Activated CD8-positive, alpha-beta T cell treated with anti-CD3 and anti-CD28 coated beads for 36 hours (primary cell): ENCODE measurements at regions not wholly inside any gene's neighbourhood (a gene's known extent, or its start where the extent isn't known, plus 50 kb on each side); places are given as distances from the start of the nearest gene placed in this dataset.

Source experiments
- ATAC-seq: fragments of 200-7000 bp; cut with Tn5 transposase; one replicate; pipeline ENCODE4 v1.10.0; 2021; ENCODE audit warnings: mild to moderate bottlenecking, moderate library complexity
- CTCF ChIA-PET: fragments of 350-600 bp; sonication (Branson Sonifier 250); formaldehyde crosslinking; loops from one replicate; lab custom pipeline; 2021; ENCODE audit warnings: antibody characterized with exemption; lab: Charles Lee
- POLR2A ChIA-PET: fragments of 350-600 bp; sonication (Branson Sonifier 250); formaldehyde crosslinking; loops from one replicate; lab custom pipeline; 2021; ENCODE audit warnings: antibody characterized with exemption; lab: Charles Lee
- DNase-seq: peaks from one replicate; pipeline ENCODE4 v3.0.0-alpha.2; 2020
- H3K27ac Mint-ChIP-seq: one replicate; pipeline ENCODE4 v1.8.0; 2021; ENCODE audit warnings: mild to moderate bottlenecking, mixed read lengths
- H3K27me3 Mint-ChIP-seq: one replicate; pipeline ENCODE4 v1.8.0; 2021; ENCODE audit warnings: mixed read lengths
- H3K36me3 Mint-ChIP-seq: one replicate; pipeline ENCODE4 v1.8.0; 2021; ENCODE audit warnings: low read depth, mixed read lengths
- H3K4me1 Mint-ChIP-seq: one replicate; pipeline ENCODE4 v1.8.0; 2021; ENCODE audit warnings: low read depth, mixed read lengths
- H3K4me3 Mint-ChIP-seq: one replicate; pipeline ENCODE4 v1.8.0; 2021; ENCODE audit warnings: mild to moderate bottlenecking, moderate library complexity, mixed read lengths
- H3K9me3 Mint-ChIP-seq: one replicate; pipeline ENCODE4 v1.8.0; 2021; ENCODE audit warnings: mixed read lengths
- CTCF ChIP-seq: fragments of 200-600 bp; IDR thresholded peaks from one replicate; pipeline ENCODE4 v1.8.0; 2022; ENCODE audit warnings: antibody characterized with exemption, mild to moderate bottlenecking
- intact Hi-C: fragments of 100-400 bp; cut with micrococcal nuclease; formaldehyde crosslinking; loops from one replicate; pipeline ENCODE4 v1.10.0; 2022

- Mint-ChIP-seq H3K4me3 (no peak overlapping the region), H3K27me3 (no peaks in the 10 kb centered on the region), H3K9me3 (no peaks in the 10 kb centered on the region), H3K27ac (no peak overlapping the region), H3K36me3 (no peaks in the 10 kb centered on the region), H3K4me1 (no peaks in the 10 kb centered on the region)
- CTCF ChIA-PET = no interaction called here
- DNase-seq (no peak), ATAC-seq (no peak)
- POLR2A ChIA-PET = no interaction called here
- no peak for TF ChIP-seq CTCF
- intact Hi-C loops = no loop called here
Observed at GRCh38 chr12:90859591-90859990, 95.4 kb downstream of the CCER1 start.

GRCh38 chr12:90858252-90858651 lies 96.7 kb downstream of the CCER1 start:
- ChIA-PET CTCF (interaction anchor here (1.3 kb wide), 1 partner anchor 83 kb away, joined by 3 read pairs; no protein-coding TSS in a partner anchor), POLR2A (no interaction called here)
- no peak for ATAC-seq
- Mint-ChIP-seq H3K36me3 (no peaks in the 10 kb centered on the region), H3K27ac (no peak overlapping the region), H3K9me3 (no peaks in the 10 kb centered on the region), H3K4me1 (no peaks in the 10 kb centered on the region), H3K4me3 (no peak overlapping the region), H3K27me3 (no peaks in the 10 kb centered on the region)
- intact Hi-C loops = no loop called here
- no peak for TF ChIP-seq CTCF
- DNase-seq = no peak

GRCh38 chr12:90855534-90855933 lies 99.4 kb downstream of the CCER1 start:
- DNase-seq (no peak), ATAC-seq (no peak)
- ChIA-PET POLR2A (no interaction called here), CTCF (interaction anchor here (1.5 kb wide), 1 partner anchor 19 kb away, joined by 3 read pairs; no protein-coding TSS in a partner anchor)
- TF ChIP-seq CTCF = no peak
- no peaks in the 10 kb centered on the region for H3K27me3 Mint-ChIP-seq
- intact Hi-C loops = no loop called here
- no peak overlapping the region for H3K27ac Mint-ChIP-seq
- H3K4me3 Mint-ChIP-seq = no peak overlapping the region
- no peaks in the 10 kb centered on the region for H3K4me1 Mint-ChIP-seq
- H3K9me3 Mint-ChIP-seq = no peaks in the 10 kb centered on the region
- H3K36me3 Mint-ChIP-seq = no peaks in the 10 kb centered on the region

- peak; percentile 11 for DNase-seq
- H3K36me3 Mint-ChIP-seq = no peaks in the 10 kb centered on the region
- no peak overlapping the region for H3K27ac Mint-ChIP-seq
Observed at GRCh38 chr12:90854136-90854689, 100.8 kb downstream of the CCER1 start.

More at GRCh38 chr12:90854136-90854689, 100.8 kb downstream of the CCER1 start:
- POLR2A ChIA-PET = no interaction called here
- Mint-ChIP-seq H3K9me3 (no peaks in the 10 kb centered on the region), H3K4me1 (no peaks in the 10 kb centered on the region), H3K4me3 (no peak overlapping the region), H3K27me3 (no peaks in the 10 kb centered on the region)
- CTCF ChIA-PET = interaction anchor here (0.5 to 1.7 kb wide), 17 partner anchors 9 to 1311 kb away, joined by 3 to 8 read pairs (median 3); no protein-coding TSS in a partner anchor
- peak; percentile 69 for TF ChIP-seq CTCF
- peak; percentile 53 for ATAC-seq
- intact Hi-C loops = loop anchor here (5.0 kb wide), 1 partner anchor 1312 kb away; no protein-coding TSS in a partner anchor
